Right atrium auricular region (tissue), 2 donors: ENCODE measurements at regions not wholly inside any gene's neighbourhood (a gene's known extent, or its start where the extent isn't known, plus 50 kb on each side); places are given as distances from the start of the nearest gene placed in this dataset.

ENCODE experiments used
- DNase-seq: peaks from one replicate; pipeline ENCODE4 v3.0.0-alpha.2; 2019; ENCODE audit warnings: low spot score
- H3K27ac ChIP-seq, 2 donors: fragments of 200-600 bp; sonication (generic); 1 replicate in 1 of 2; 2 replicates in 1 of 2; pipeline ENCODE4 v1.5.1; 2016 to 2019
- H3K27me3 ChIP-seq, 2 donors: fragments of 200-600 bp; sonication (generic); one replicate each; pipeline versions ENCODE4 v1.5.1 to v1.6.0; 2017 to 2019
- H3K36me3 ChIP-seq: fragments of 200-600 bp; sonication (generic); one replicate; pipeline ENCODE4 v1.5.1; 2016
- H3K4me1 ChIP-seq, 2 donors: fragments of 200-600 bp; sonication (generic); one replicate each; pipeline versions ENCODE4 v1.5.1 to v1.6.0; 2017 to 2019
- H3K4me3 ChIP-seq, 2 donors: fragments of 200-600 bp; sonication (generic); 1 replicate in 1 of 2; 2 replicates in 1 of 2; pipeline ENCODE4 v1.5.1; 2017 to 2019; ENCODE audit warnings: mild to moderate bottlenecking in 1 of 2, moderate library complexity in 1 of 2
- H3K9me3 ChIP-seq, 2 donors: fragments of 200-600 bp; sonication (generic); one replicate each; pipeline ENCODE4 v1.5.1; 2019
- TF ChIP-seq, protein P1 (sequence below), 2 donors: fragments of 200-600 bp; sonication (generic); IDR thresholded peaks; one replicate each; pipeline ENCODE4 v1.5.1; 2019; ENCODE audit warnings: antibody characterized with exemption in 2 of 2

DNA sequence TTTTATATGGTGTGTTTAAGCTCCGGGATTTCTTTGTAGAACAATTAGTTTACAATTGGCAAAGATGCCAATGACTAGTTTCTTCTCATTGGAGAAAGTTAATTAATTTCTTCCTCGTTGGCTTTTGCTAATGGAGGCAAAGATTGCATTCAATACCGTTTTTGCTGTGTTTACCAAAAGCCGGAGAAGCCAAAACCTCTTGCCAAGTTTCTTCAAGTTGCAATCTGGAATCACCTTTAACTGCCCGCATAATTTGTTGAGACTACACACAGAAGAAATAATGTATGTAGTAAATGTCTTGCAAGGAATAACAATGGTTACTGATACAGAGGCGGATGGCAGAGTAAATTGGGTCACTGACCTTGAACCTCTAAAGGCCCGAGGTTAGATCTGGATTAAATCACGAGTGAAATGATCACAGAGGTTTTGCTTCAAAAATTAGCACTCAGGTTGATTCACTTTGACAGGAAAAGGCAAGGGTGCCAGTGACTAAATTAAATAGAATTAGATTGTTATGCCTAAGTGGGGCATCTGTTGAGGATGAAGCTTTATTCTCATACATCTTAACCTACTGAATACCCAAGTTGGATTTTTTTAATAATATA, 732.1 kb upstream of the NR2F2 start:
- H3K4me3 ChIP-seq = no peak overlapping the region
- no peaks in the 10 kb centered on the region for H3K36me3 ChIP-seq
- TF ChIP-seq, protein P1, sequence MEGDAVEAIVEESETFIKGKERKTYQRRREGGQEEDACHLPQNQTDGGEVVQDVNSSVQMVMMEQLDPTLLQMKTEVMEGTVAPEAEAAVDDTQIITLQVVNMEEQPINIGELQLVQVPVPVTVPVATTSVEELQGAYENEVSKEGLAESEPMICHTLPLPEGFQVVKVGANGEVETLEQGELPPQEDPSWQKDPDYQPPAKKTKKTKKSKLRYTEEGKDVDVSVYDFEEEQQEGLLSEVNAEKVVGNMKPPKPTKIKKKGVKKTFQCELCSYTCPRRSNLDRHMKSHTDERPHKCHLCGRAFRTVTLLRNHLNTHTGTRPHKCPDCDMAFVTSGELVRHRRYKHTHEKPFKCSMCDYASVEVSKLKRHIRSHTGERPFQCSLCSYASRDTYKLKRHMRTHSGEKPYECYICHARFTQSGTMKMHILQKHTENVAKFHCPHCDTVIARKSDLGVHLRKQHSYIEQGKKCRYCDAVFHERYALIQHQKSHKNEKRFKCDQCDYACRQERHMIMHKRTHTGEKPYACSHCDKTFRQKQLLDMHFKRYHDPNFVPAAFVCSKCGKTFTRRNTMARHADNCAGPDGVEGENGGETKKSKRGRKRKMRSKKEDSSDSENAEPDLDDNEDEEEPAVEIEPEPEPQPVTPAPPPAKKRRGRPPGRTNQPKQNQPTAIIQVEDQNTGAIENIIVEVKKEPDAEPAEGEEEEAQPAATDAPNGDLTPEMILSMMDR (IDR thresholded peaks at IDR 0.05) = no peak
- no peak overlapping the region for H3K27ac ChIP-seq
- H3K4me1 ChIP-seq = no peaks in the 10 kb centered on the region
- no peaks in the 10 kb centered on the region for H3K9me3 ChIP-seq
- DNase-seq = no peak
- H3K27me3 ChIP-seq = no peaks in the 10 kb centered on the region

DNA sequence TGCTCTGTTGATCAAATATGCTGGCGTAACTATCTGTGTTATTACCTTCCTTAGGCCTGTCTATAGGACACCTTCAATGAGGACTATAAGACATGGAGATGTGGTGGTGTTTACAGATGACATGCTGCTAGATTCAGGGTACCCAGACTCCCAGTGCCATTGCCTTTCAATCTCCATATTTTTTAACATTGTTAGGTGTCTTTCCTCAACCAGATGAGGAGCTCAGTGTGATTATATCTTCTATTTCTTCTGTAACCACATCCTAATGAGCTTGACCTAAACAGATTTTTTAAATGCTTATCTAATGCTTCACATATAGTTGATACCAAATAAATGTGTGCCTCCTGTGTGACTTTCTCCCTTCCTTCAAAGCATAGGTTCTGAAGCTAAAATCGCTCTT, 730.1 kb upstream of the NR2F2 start:
- H3K4me1 ChIP-seq = peaks cover 0 to 12% of the 10 kb centered on the region in 2 donors
- no peak overlapping the region for H3K4me3 ChIP-seq
- H3K9me3 ChIP-seq = no peaks in the 10 kb centered on the region
- H3K27ac ChIP-seq = no peak overlapping the region
- no peaks in the 10 kb centered on the region for H3K36me3 ChIP-seq
- no peaks in the 10 kb centered on the region for H3K27me3 ChIP-seq
- TF ChIP-seq, protein P1 (IDR thresholded peaks at IDR 0.05) = no peak
- DNase-seq = no peak

DNA sequence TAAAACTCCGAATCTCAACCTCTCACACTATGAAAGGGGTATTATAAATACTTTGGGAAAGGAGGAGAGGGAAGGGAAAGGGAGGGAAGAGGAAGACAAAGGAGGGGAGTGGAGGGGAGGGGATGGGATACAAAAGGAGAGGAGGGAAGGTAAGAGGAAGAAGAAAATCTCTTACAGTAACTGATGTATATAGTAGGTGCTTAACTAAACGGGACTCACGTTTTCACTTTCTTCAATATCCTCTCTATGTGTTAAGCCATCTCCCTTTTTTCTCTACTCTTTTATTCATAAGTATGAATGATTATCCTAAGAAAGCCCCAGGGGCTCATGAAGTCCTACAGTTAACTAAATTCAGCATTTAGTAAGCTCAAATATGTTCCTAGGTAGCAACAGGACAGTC, 729.6 kb upstream of the NR2F2 start:
- no peaks in the 10 kb centered on the region for H3K27me3 ChIP-seq
- no peak overlapping the region for H3K27ac ChIP-seq
- no peaks in the 10 kb centered on the region for H3K9me3 ChIP-seq
- DNase-seq = no peak
- no peaks in the 10 kb centered on the region for H3K36me3 ChIP-seq
- H3K4me1 ChIP-seq = peaks cover 0 to 12% of the 10 kb centered on the region in 2 donors
- TF ChIP-seq, protein P1 (IDR thresholded peaks at IDR 0.05) = no peak
- H3K4me3 ChIP-seq = no peak overlapping the region

DNA sequence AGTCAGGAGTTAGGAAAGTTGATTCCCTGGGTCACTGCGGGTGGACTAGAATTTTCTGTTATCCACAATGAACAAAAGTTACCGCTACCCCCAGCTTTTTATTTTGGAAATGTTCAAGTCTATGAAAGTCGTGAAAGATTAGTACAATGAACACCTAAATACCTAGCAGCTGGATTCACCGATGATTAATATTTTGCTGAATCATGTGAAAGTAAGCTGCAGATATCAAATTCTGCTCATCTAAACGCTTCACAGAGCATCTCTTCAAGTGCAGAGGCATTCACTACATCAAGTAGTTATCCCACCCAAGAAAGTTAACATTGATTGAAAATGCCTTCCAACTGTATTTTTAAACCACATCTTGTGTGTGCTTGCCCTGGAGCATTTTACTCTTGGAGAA, 729.0 kb upstream of the NR2F2 start:
- Histone ChIP-seq H3K9me3 (no peaks in the 10 kb centered on the region), H3K4me3 (no peak overlapping the region), H3K27ac (no peak overlapping the region), H3K4me1 (peaks cover 0 to 12% of the 10 kb centered on the region in 2 donors), H3K36me3 (no peaks in the 10 kb centered on the region), H3K27me3 (no peaks in the 10 kb centered on the region)
- DNase-seq = no peak
- TF ChIP-seq, protein P1 (IDR thresholded peaks at IDR 0.05) = no peak

DNA sequence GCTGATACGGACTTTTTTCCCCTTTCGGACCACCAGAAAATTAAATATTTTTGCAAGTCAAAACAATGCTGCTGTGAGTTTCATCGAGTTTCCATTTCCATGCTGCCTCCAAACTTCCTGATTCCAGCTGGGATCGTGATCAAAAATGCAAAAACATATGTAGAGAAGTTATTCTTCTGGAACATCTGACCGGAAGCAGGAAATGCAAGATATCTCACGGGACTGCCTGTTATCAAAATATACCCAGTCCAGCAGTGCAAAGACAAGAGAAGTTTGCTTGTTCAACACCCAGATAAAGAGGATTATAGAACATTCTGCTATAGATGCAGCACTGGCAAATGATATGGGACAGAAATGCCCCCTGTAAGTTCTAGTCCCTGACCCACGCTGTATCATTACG, 726.7 kb upstream of the NR2F2 start:
- H3K4me1 ChIP-seq = peaks cover 0 to 12% of the 10 kb centered on the region in 2 donors
- no peaks in the 10 kb centered on the region for H3K36me3 ChIP-seq
- no peaks in the 10 kb centered on the region for H3K27me3 ChIP-seq
- TF ChIP-seq, protein P1 (IDR thresholded peaks at IDR 0.05) = no peak
- no peak for DNase-seq
- peak overlapping the region in 1 of 2 donors; percentile 7 for H3K27ac ChIP-seq
- no peak overlapping the region for H3K4me3 ChIP-seq
- no peaks in the 10 kb centered on the region for H3K9me3 ChIP-seq

DNA sequence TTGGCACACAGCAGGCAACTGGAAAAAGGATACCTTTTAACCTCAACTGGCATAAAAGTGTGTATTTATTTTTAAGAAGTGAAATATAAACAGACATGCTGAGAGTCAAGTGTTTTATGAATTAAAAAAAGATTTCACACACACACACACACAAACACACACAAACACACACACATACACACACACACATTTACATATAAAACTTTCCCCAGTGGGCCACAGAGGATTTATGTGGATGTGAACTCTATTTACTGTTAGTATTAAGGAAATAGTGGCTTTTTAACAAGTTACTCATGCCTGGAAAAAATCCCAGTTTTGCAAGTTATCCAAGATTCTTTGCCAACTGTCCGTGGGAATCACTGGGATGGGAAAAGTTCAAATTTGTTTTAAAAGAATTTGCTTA, 725.9 kb upstream of the NR2F2 start:
- DNase-seq = no peak
- Histone ChIP-seq H3K27me3 (no peaks in the 10 kb centered on the region), H3K36me3 (no peaks in the 10 kb centered on the region), H3K4me1 (peaks cover 0 to 12% of the 10 kb centered on the region in 2 donors), H3K27ac (peak overlapping the region in 1 of 2 donors; percentile 0), H3K4me3 (no peak overlapping the region), H3K9me3 (no peaks in the 10 kb centered on the region)
- TF ChIP-seq, protein P1 (IDR thresholded peaks at IDR 0.05) = no peak
